Left lung (tissue), 4 donors: ENCODE measurements at regions not wholly inside any gene's neighbourhood (a gene's known extent, or its start where the extent isn't known, plus 50 kb on each side); places are given as distances from the start of the nearest gene placed in this dataset.

ENCODE experiments used
- ATAC-seq: fragments of 200-7000 bp; cut with Tn5 transposase; one replicate; pipeline ENCODE4 v1.9.1; 2020; ENCODE audit warnings: moderate library complexity
- DNase-seq, 4 donors: peaks; one replicate each; pipeline ENCODE4 v3.0.0-alpha.2; 2013 to 2020
- H3K27ac ChIP-seq, 2 donors: fragments of 200-600 bp; sonication (generic) in 1 of 2; one replicate each; pipeline versions ENCODE4 v1.5.0 to v1.8.0; 2020 to 2021
- H3K27me3 ChIP-seq, 2 donors: fragments of 200-600 bp; sonication (generic) in 1 of 2; one replicate each; pipeline versions ENCODE4 v1.5.0 to v1.8.0; 2020 to 2021
- H3K36me3 ChIP-seq, 2 donors: fragments of 200-600 bp; sonication (generic) in 1 of 2; one replicate each; pipeline versions ENCODE4 v1.5.0 to v1.8.0; 2020 to 2021
- H3K4me1 ChIP-seq, 2 donors: fragments of 200-600 bp; one replicate each; pipeline ENCODE4 v1.8.0; 2021
- H3K4me3 ChIP-seq, 2 donors: fragments of 200-600 bp; sonication (generic) in 1 of 2; one replicate each; pipeline versions ENCODE4 v1.5.0 to v1.8.0; 2020 to 2021; ENCODE audit warnings: mild to moderate bottlenecking in 1 of 2
- H3K9me3 ChIP-seq, 2 donors: fragments of 200-600 bp; sonication (generic) in 1 of 2; one replicate each; pipeline versions ENCODE4 v1.5.0 to v1.8.0; 2020 to 2021
- CTCF ChIP-seq, 2 donors: fragments of 200-600 bp; sonication (generic) in 1 of 2; IDR thresholded peaks; one replicate each; pipeline versions ENCODE4 v1.5.0 to v1.8.0; 2021; ENCODE audit warnings: antibody characterized with exemption in 2 of 2
- intact Hi-C, 2 donors: fragments of 100-400 bp; cut with DNase I; formaldehyde crosslinking; loops; one replicate each; pipeline versions ENCODE4 v1.11.2 to v1.14.2; 2022
- donor health status: DM: no; HTN: yes; CAD: no.
- donor health status: DM: no; HTN: no; CAD: no.

DNA sequence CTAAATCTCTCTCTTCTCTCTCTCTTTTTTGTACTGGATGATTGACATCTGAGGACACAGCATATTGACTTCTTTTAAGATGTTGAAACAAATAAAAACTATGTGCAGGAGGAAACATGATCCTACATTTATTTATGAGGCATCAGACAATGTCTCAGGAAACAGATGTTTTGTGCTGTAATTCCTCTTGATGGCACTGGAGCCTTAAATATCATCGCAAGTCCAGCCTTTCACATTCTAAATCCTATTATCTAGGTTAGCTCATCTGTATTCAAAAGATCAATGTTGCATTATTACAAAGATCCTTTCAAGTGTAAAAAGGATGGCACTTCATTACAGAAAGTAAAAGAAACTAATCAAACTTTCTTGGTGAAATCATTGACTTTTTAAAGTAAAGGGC, 63.9 kb downstream of the MAT2B start:
- ATAC-seq (no peak), DNase-seq (no peak)
- TF ChIP-seq CTCF (IDR thresholded peaks at IDR 0.05), result no peak
- Histone ChIP-seq H3K27ac (no peak overlapping the region), H3K9me3 (no peaks in the 10 kb centered on the region), H3K4me1 (peaks cover 13 to 15% of the 10 kb centered on the region in 2 donors), H3K4me3 (no peak overlapping the region), H3K27me3 (peaks cover 18 to 47% of the 10 kb centered on the region in 2 donors), H3K36me3 (no peaks in the 10 kb centered on the region)
- intact Hi-C loops, result loop anchor here in 1 of 2 donors (10.0 kb wide), 1 partner anchor 936 kb away; no protein-coding TSS in a partner anchor

- no peak overlapping the region for H3K4me3 ChIP-seq
- ATAC-seq (no peak), DNase-seq (no peak)
- H3K27me3 ChIP-seq, result peaks cover 0 to 22% of the 10 kb centered on the region in 2 donors
- no peaks in the 10 kb centered on the region for H3K9me3 ChIP-seq
- no peak overlapping the region for H3K27ac ChIP-seq
- H3K36me3 ChIP-seq, result no peaks in the 10 kb centered on the region
- intact Hi-C loops, result no loop called here
- TF ChIP-seq CTCF (IDR thresholded peaks at IDR 0.05), result no peak
- no peaks in the 10 kb centered on the region for H3K4me1 ChIP-seq
These were observed 66.3 kb downstream of the MAT2B start for GRCh38 chr5:163571744-163572143.

DNA sequence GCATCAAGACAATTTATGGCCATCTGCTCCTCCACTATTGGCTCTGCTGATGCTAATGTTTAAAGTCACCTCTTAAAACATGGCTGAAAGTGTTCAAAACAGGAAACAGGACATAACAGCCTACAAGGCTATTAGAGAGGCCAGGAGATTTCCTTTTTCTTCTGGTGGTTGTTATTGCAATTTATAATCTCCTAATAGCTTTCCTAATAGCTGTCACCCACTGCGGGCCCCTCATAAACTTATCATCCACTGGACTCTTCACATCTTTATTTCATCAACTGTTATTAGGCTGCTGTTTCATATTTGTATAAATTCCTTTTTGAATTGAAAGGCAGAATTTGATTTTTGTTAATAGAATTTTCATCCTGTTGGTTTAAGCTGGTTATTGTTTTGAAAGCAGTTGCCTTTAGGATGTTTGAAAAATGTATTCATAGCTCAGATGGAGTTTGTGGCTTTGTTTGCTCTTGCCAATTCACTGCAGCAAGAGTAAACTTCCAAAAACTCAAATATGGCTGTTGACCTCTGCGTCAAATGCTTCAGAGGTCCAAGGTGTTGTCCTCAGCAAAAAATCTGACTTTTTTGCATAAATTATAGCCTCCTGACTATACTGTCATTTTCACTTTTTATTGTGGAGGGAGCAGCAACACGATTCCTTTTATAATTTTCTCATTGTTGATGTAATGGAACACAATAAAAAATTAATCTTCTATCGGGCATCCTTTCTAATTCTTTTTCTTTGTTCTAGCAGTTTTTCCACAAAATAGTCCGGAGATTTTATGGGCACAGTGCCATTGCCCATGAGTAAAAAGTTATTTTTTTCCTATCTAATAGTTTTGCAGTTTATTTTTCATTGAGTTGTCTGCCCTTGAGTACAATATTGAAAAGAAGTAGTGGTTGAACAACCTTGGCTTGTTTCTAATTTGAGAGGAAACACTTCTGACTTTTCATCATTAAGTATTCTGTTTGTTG, 69.3 kb downstream of the MAT2B start:
- intact Hi-C loops, result no loop called here

DNA sequence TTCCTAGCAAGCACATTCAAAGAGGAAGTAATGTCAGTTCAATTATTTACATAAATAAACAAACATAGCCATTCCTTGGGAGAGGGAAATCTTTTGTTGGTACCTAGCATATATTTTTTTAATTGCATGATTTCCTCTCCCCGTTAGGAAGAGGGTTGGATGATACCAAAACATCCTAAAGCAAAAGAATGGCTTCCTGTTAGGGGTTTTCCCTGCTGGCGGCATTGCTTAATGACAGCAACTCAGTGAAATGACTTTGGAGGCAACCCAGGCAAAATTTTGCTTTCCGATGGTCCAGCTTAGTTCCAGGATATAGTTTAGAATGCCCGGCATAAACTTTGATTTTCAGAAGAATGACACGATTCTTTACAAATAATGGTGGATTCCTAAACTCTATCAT, 73.2 kb downstream of the MAT2B start:
- no peak for ATAC-seq
- intact Hi-C loops, result no loop called here

More for the DNA sequence above, 69.3 kb downstream of the MAT2B start:
- Histone ChIP-seq H3K4me3 (no peak overlapping the region), H3K27me3 (no peaks in the 10 kb centered on the region), H3K27ac (no peak overlapping the region), H3K4me1 (no peaks in the 10 kb centered on the region), H3K9me3 (no peaks in the 10 kb centered on the region), H3K36me3 (no peaks in the 10 kb centered on the region)
- TF ChIP-seq CTCF (IDR thresholded peaks at IDR 0.05), result no peak
- no peak for ATAC-seq
- no peak for DNase-seq

More for the DNA sequence above, 73.2 kb downstream of the MAT2B start:
- H3K4me3 ChIP-seq, result no peak overlapping the region
- H3K4me1 ChIP-seq, result no peaks in the 10 kb centered on the region
- H3K36me3 ChIP-seq, result no peaks in the 10 kb centered on the region
- no peak for DNase-seq
- no peaks in the 10 kb centered on the region for H3K9me3 ChIP-seq
- no peak for TF ChIP-seq CTCF (IDR thresholded peaks at IDR 0.05)
- H3K27ac ChIP-seq, result no peak overlapping the region
- no peaks in the 10 kb centered on the region for H3K27me3 ChIP-seq
